Retinal pigment epithelial cell (primary cell): ENCODE measurements at regions not wholly inside any gene's neighbourhood (a gene's known extent, or its start where the extent isn't known, plus 50 kb on each side); places are given as distances from the start of the nearest gene placed in this dataset.

Experiments
- DNase-seq: peaks from one replicate; pipeline ENCODE4 v3.0.0-alpha.2; 2010; ENCODE audit warnings: low read depth
- H3K4me3 ChIP-seq: 2 replicates; pipeline ENCODE4 v1.5.1; 2011; ENCODE audit warnings: mild to moderate bottlenecking, low read length, control low read depth, moderate library complexity
- TF ChIP-seq, protein P1 (sequence below): conservative IDR thresholded peaks from 2 replicates; pipeline ENCODE4 v1.5.1; 2011; ENCODE audit warnings: low read depth, low read length, control low read depth, inconsistent platforms

DNA sequence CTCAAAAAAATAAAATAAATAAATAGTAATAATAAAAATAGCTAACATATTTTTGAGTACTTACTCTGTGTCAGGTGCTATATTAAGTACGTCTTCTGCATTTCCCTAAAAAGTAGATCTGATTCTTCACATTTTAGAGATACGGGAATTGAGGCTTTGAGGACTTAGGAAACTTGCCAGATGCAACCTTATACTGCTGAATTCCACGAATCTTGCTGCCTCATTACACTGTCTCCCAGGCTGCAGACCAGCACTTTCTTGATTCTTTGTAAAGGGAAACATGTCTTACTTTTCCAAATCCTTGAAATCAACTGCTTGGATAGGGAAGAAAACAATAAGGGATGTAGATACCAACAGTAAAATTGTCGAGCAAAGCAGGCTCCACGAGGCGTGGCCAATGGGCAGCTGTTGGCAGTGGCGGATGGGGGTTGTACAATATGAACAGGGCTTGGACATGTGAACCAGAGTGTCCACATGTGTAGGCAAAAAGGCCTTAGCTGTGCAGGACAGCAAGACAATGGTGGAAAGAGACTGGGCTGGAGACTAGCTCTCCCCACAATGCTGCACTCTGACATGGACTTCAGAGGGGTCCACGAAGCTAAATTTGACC, 124.3 kb upstream of the RAI14 start:
- no peak overlapping the region for H3K4me3 ChIP-seq
- peak; percentile 55 for DNase-seq
- TF ChIP-seq, protein P1, sequence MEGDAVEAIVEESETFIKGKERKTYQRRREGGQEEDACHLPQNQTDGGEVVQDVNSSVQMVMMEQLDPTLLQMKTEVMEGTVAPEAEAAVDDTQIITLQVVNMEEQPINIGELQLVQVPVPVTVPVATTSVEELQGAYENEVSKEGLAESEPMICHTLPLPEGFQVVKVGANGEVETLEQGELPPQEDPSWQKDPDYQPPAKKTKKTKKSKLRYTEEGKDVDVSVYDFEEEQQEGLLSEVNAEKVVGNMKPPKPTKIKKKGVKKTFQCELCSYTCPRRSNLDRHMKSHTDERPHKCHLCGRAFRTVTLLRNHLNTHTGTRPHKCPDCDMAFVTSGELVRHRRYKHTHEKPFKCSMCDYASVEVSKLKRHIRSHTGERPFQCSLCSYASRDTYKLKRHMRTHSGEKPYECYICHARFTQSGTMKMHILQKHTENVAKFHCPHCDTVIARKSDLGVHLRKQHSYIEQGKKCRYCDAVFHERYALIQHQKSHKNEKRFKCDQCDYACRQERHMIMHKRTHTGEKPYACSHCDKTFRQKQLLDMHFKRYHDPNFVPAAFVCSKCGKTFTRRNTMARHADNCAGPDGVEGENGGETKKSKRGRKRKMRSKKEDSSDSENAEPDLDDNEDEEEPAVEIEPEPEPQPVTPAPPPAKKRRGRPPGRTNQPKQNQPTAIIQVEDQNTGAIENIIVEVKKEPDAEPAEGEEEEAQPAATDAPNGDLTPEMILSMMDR = no peak

DNA sequence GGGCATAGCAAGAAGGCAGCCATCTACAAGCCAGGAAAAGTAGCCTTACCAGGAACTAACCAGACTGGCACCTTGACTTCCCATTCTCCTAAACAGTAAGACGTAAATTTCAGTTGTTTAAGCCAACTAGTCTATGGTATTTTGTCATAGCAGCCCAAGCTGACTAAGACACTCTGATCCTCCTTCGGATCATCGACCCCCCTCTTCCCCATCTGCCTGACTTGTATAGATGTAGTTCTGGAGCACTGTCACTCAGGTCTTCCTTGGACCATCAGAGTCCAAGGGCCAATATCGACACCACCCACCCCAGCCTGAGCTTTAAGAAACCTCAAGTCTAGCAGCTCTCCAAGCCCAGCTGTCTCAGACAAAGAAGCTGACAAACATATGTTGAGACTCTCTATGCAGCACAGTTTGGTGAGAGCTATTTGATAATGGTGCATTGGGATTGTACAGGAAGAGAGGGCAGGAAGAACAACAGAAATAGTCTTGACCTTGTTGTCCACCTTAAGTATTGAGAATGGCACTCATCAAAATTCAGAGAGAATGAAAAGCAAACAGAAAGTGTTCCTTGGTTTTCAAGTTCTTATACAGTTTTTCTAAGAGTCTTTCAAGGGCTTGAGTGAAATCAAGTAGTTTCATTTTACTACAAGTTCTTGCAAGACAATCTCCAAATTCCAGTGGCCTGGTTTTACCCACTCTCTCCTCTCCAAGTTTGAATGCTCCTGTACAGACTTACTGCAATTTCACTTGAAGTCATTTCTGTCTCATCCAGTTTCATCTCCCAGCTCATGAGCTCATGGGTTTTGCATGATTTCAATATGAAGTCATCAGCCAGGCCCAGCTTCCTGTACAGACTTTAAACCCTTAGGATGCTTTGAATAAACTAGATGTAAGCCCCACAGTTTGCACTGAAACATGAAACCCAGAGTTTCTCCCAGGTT, 122.3 kb upstream of the RAI14 start:
- H3K4me3 ChIP-seq = no peak overlapping the region
- TF ChIP-seq, protein P1 = no peak
- peak; percentile 56 for DNase-seq

DNA sequence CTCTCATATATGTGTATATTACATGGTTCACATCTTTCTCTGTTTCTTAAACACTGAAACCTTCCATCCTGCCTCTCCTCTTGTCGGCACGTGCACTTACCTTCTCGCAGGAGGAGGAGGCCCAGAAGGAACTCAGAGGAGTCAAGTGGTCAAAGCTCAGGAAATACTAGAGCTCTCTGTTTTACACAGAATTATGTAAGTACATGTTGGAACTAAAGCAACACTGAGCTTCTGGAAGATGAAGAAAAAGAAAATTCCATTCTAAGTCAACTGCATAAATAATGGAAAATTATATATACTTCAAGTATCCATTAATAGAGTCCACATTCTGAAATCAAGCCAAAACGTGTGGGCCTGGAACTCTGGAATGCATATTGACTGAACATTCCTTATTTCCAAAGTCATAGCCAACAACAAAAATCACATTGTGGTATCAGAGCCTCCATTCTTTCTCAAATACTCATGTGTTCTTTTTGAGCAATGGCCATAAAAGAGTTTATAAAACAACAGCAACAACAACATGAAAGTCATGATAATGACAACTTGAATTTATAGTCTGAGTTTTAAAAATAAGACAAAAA, 121.5 kb upstream of the RAI14 start:
- DNase-seq = peak; percentile 63
- H3K4me3 ChIP-seq = no peak overlapping the region
- TF ChIP-seq, protein P1 = no peak

DNA sequence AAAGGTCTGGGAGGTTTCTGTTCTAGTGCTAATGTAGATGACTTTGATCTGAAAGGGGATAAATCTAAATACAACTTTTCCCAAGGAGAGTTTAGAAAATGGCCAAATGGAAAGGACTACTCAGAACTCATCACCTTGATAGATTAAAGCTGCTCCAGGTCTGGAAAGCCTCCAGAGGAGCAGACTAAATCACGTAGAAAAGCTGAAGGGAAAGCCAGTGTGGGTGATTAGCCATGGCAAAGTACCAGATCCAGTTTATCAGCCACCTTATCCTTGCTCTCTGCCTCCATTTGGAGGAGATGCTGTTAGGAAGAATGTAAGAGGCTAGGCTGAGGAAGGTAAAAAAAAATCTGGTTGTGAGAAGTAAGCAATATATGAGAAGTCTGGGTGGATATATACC, 120.7 kb upstream of the RAI14 start:
- TF ChIP-seq, protein P1 = no peak
- DNase-seq = no peak
- H3K4me3 ChIP-seq = no peak overlapping the region

DNA sequence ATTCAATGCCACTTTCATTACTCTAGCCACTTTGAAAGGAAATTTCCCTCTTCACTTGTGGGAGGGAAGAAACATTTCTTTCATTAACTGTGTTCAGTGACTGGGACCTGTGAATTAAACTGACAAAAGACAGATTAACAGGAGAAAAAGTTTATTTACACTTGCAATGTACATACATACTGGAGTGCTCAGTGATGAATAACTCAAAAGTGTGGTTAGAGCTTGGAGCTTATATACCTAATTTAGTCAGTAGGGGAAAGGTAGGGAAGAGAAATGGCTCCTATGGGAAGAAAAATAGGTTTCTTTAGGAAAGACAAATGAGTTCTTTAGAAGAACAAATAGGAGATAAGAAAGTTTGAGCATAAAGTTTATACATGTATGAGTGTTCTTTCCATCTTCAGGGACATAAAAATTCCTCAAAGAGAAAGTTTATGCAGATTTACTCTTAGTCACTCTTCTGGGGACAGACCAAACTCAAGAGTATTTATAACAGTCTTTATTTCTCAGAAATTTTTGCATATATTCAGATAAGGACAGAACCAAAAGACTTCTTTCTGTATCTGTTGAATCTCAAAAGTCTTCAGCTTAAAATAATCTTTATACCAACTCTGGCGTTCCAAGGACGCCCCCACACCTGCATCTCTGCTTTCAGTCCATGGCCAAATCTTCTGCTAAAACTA, 120.0 kb upstream of the RAI14 start:
- TF ChIP-seq, protein P1 = no peak
- no peak for DNase-seq
- no peak overlapping the region for H3K4me3 ChIP-seq

DNA sequence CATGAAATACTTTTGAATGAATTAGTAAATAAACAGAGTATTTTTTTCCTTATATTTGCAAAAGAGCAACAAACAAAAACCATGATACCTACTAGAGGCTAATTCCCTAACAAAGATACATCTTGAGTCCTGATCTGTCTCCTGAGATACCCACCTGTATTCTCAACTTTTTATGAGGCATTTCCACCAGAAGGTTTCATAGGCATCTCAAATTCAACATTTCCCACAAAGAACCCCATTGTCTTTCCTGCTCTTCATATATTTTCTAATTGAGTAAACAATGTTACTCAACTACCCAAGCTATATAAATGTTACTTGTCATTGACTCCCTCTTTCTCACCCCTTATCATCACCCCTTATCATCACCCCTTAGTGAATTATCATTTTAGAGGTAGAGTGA, 119.4 kb upstream of the RAI14 start:
- TF ChIP-seq, protein P1 = no peak
- DNase-seq = no peak
- H3K4me3 ChIP-seq = no peak overlapping the region
